ENCODE measurements at regions not wholly inside any gene's neighbourhood (a gene's known extent, or its start where the extent isn't known, plus 50 kb on each side); places are given as distances from the start of the nearest gene placed in this dataset.
A peak's percentile ranks its signal among the peaks of the same experiment; 100 is the strongest.
"Not testable (repeated sequence)": the region's sequence is repeated elsewhere in the genome, so short reads cannot be mapped to it uniquely, and the experiment has no call there.

GRCh38 chr9:113705306-113705927 is 170.7 kb upstream of the ZNF618 start:
- peak; percentile 16 for DNase-seq

DNA sequence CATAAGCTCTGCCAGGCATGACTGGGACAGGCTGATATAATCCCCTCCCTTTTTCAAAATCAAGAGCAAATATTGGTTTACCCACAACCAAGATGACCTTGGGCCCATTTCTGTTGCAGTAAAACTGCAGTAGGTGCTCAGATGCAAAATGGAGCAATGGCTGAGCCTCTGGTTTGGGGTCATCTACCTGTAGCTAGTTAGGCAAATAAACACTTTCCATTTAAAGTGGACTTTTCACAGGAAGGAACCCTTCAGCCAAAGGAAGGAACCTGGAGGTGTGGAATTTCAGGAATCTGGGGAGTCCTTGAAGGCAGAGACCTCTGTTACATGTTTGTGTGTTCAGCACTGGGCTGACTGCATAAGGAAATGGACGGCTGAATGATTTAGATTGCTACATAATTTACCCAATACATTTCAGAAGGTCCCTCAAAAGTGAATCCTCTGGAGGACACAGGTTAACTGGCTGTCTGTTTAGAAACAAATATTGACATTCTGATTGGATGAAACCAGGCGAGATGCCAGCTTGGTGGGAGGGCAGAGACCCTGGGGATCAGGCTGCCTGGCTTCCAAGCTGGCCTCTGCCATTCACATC is 170.1 kb upstream of the ZNF618 start:
- DNase-seq = peak; percentile 24

- DNase-seq = no peak
These were observed 168.0 kb upstream of the ZNF618 start for GRCh38 chr9:113707953-113708695.

DNA sequence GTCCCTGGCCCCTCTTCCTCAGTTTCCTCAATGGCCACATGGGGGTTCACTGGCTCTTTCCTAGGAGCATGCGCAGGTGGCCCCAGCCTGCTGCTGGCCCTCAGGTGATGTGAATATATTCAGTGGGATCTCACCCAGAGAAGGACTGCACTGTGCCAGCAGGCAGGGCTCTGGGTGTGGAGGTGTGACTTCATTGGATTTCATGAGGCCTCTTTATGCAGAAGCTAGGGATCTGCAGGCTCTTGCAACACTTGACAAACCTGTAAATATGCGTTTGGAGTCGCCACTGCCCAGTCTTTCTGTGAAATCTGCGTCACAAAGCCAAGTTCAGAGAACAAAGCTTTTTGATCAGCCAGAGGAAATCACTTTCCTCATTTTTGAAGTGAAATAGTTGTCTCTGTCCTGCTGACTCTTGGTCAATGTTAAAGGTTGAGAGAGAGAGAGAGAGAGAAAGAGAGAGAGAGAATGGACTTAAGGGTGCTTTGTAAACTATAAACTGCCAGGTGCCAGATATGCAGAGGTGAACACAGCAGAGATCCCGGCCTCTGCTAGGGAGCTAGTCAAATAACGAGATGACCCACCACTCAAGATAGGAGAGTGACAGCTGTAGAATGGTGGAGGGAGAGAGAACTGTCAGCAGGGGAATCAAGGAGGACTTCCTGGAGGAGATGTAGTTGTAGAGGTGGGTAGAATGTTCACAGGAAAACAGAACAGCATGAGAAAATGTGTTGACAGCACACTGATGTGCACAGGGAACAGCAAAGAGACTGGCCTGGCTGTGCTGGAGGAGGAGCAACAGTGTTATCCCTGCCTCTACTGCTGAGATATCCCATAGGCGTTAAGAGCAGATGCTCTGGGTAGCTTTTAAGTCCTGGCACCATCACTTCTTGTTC is 167.0 kb upstream of the ZNF618 start:
- no peak for DNase-seq

DNA sequence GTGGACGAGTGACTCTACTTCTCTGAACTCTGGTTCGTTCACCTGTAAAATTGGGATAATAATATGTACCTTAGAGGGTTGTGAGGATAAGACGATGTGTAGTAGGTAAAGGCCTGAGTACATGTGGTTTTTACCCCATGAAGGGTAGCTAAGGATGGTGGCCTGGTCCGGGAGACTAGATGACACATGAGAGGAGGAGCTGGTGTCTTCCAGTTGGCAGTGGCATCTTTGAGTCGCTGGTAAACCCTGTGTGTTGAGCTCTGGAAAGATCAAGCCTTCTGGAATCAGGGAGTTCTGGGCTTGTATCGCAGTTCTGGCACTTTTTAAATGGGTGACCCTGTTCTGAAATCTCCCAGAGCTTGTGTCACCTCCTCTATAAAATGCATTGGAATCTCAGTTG is 166.4 kb upstream of the ZNF618 start:
- DNase-seq = no peak

GRCh38 chr9:113711251-113711650 is 164.9 kb upstream of the ZNF618 start:
- no peak for DNase-seq

- DNase-seq = no peak
These were observed 164.1 kb upstream of the ZNF618 start for GRCh38 chr9:113712053-113712452.

DNA sequence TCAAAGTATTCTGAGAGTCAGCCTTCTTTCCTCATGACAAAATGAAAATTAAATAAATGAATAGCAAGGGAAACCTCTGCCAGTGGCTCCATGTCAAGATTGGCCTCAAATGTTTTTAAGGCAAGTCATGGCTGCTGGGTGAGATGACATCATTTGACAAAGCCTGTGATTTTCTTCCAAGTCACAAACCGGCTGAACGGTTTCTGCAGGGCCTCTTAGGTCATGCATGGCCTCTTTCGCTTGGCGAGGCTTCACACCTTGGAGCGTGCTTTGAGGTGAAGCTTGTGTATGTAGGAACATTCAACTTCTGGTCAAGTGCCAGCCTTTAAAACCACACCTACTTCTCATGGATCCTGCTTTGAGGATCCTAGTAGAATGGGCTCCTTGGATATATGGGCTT is 161.0 kb upstream of the ZNF618 start:
- peak; percentile 45 for DNase-seq

DNA sequence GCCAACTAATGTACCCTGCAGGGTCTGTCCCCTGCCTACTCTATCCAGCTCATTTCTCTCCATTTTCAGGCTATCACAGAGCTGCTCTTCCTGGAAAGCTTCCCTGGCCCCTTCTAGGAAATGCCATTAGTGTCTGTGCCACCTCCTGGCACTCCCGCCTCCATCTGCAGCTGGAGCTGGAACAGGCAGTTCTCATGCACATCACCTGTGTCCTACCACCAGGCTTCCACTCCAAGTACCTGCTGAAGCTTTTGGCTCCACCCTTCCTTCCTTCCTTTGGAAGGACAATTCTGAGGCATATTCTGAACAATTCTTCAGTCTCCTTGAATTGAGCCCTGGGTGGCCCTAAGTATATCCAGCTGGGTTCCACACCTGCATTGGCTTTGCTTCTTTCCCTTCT is 156.2 kb upstream of the ZNF618 start:
- DNase-seq = peak; percentile 12

DNA sequence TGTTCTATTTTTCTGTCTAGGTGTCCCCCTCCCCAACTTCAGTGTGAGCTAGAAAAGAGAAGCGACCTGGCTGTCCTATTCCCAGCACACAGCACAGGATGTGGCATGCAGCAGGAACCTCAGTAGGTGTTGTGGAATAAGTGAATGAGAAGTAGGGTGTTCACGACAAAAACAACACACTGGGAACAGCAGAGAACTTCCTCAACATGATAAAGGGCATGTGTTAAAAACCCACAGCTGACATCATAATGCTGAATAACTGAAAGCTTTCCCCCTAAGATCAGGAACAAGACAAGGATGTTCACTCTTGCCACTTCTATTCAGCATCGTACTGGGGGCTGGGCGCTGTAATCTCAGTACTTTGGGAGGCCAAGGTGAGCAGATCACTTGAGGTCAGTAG is 155.6 kb upstream of the ZNF618 start:
- peak; percentile 6 for DNase-seq

DNA sequence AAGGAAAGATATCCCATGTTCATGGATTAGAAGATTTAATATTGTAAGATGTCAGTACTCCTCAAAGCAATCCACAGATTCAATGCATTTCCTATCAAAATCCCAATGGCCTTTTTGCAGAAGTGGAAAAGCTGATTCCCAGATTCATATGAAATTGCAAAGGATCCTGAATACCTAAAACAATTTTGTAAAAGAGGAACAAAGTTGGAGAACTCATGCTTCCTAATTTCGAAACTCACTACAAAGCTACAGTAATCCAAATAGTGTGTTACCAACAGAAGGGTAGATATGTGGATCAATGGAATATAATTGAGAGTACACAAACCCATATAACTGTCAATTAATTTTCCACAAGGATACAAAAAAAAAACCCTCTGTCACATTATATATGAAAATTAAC is 154.3 kb upstream of the ZNF618 start:
- no peak for DNase-seq

DNA sequence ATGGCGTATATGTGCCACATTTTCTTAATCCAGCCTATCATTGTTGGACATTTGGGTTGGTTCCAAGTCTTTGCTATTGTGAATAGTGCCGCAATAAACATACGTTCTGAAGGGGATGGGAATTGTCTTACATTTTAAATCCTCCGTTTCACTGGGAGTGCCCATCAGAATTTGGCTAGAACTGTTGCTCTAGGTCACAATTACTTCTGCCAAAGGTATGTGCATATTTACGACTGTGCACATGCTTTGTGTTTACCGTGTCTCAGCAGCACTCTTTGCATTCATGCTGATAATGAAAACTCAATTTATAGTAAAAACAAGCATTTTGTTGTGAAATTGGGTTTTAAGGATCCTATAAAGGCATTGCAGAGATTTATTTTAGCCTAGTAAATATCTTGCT is 151.9 kb upstream of the ZNF618 start:
- DNase-seq = no peak

GRCh38 chr9:113728989-113729388 is 147.1 kb upstream of the ZNF618 start:
- DNase-seq = no peak

DNA sequence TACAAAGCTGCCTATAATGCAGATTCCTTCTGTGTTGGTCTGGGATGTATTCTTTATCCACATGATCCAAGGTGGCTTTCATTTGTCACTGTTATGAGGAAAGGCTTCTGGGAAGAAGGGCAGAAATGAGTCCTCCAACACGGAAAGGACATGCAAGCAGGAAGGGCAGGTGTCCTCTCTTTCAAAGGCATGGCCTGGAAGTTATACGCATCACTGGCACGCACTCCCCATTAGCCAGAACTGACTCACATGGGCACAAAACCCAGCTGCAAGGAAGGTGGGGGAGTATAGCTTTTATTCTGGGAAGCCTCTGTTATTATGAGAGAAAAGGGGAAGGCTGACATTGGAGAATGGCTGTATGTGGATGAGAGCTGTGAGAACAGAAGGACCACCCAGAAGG is 141.3 kb upstream of the ZNF618 start:
- DNase-seq = no peak

DNA sequence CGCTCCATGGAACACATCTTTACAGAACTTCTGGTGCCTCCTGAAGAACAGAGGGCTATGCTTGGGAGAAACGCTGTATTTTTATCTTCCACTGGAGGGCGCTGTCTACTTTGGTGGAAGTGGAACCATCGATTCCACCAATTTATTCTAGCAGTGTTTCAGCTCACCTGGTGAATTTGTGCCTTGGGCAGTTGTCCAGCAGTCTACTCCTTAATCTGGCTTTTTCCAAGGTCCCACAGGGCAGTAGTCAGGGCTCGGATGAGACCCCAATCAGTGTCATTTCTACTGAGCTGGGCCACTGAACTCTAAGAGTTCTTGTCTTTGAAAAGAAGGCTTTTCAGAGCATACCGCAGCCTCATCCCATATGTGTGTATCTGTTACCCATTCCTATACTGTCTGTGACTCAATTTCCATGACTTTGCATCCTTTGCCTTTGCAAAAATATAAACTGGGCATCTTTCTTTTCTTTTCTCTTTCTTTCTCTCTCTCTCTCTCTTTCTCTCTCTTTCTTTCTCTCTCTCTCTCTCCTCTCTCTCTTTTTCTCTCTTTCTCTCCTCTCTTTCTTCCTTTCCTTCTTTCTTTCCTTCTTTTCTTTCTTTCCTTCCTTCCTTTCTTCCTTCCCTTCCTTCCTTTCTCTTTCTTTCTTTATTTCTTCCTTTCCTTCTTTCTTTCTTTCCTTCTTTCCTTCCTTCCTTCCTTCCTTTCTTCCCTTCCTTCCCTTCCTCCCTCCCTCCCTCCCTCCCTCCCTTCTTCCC is 138.4 kb upstream of the ZNF618 start:
- no peak for DNase-seq

- DNase-seq = no peak
These were observed 137.6 kb upstream of the ZNF618 start for GRCh38 chr9:113738496-113738892.

GRCh38 chr9:113738893-113739604 is 137.1 kb upstream of the ZNF618 start:
- no peak for DNase-seq

- DNase-seq = not testable (repeated sequence)
These were observed 136.3 kb upstream of the ZNF618 start for GRCh38 chr9:113739605-113740507.

GRCh38 chr9:113740508-113741500 is 135.3 kb upstream of the ZNF618 start:
- DNase-seq = not testable (repeated sequence)
